H9 (cell line): ENCODE measurements at regions not wholly inside any gene's neighbourhood (a gene's known extent, or its start where the extent isn't known, plus 50 kb on each side); places are given as distances from the start of the nearest gene placed in this dataset.
A peak's percentile ranks its signal among the peaks of the same experiment; 100 is the strongest.

Experiments used
- DNase-seq: peaks from one replicate; pipeline ENCODE4 v3.0.0-alpha.2; 2017
- H2AFZ ChIP-seq: one replicate; pipeline ENCODE4 v1.6.1; 2013; ENCODE audit warnings: mild to moderate bottlenecking, low read length, control low read depth, moderate library complexity
- H2AK5ac ChIP-seq: 2 replicates; pipeline ENCODE4 v1.6.1; 2013; ENCODE audit warnings: low read length, control low read depth, mixed read lengths; ENCODE audit not compliant: insufficient read length
- H2BK120ac ChIP-seq: one replicate; pipeline ENCODE4 v1.6.1; 2013; ENCODE audit warnings: low read depth, mild to moderate bottlenecking, low read length, control low read depth, inconsistent platforms; ENCODE audit not compliant: poor library complexity, severe bottlenecking
- H2BK12ac ChIP-seq: 2 replicates; pipeline ENCODE4 v1.6.1; 2013; ENCODE audit warnings: low read length, control low read depth, mixed read lengths, low read depth; ENCODE audit not compliant: insufficient read length
- H2BK15ac ChIP-seq: 2 replicates; pipeline ENCODE4 v1.6.1; 2013; ENCODE audit warnings: low read depth, low read length, control low read depth
- H2BK20ac ChIP-seq: one replicate; pipeline ENCODE4 v1.6.1; 2013; ENCODE audit warnings: low read depth, mild to moderate bottlenecking, low read length, control low read depth, inconsistent platforms; ENCODE audit not compliant: poor library complexity, severe bottlenecking
- H2BK5ac ChIP-seq: 2 replicates; pipeline ENCODE4 v1.6.1; 2013; ENCODE audit warnings: low read length, control low read depth, mixed read lengths; ENCODE audit not compliant: insufficient read length
- H3K14ac ChIP-seq: 2 replicates; pipeline ENCODE4 v1.6.1; 2013; ENCODE audit warnings: low read length, control low read depth; ENCODE audit not compliant: insufficient read depth
- H3K18ac ChIP-seq: 2 replicates; pipeline ENCODE4 v1.6.1; 2013; ENCODE audit warnings: low read depth, mild to moderate bottlenecking, mixed read lengths, low read length, control low read depth; ENCODE audit not compliant: insufficient read length
- H3K23ac ChIP-seq: 2 replicates; pipeline ENCODE4 v1.6.1; 2013; ENCODE audit warnings: low read length, control low read depth, mixed read lengths, low read depth; ENCODE audit not compliant: insufficient read length
- H3K23me2 ChIP-seq: 2 replicates; pipeline ENCODE4 v1.6.1; 2013; ENCODE audit warnings: low read depth, mild to moderate bottlenecking, mixed read lengths, low read length, control low read depth; ENCODE audit not compliant: insufficient read length, poor library complexity, severe bottlenecking
- H3K27ac ChIP-seq: 2 replicates; pipeline ENCODE4 v1.5.1; 2013; ENCODE audit warnings: low read length, control low read depth, mixed read lengths, low read depth; ENCODE audit not compliant: insufficient read length
- H3K27me3 ChIP-seq: 2 replicates; pipeline ENCODE4 v1.6.1; 2013; ENCODE audit warnings: low read length, control low read depth, inconsistent platforms; ENCODE audit not compliant: insufficient read depth
- H3K4ac ChIP-seq: 2 replicates; pipeline ENCODE4 v1.6.1; 2013; ENCODE audit warnings: low read depth, mild to moderate bottlenecking, control low read depth, inconsistent platforms, low read length, moderate library complexity
- H3K4me1 ChIP-seq: 2 replicates; pipeline ENCODE4 v1.6.1; 2013; ENCODE audit warnings: low read length, control low read depth, inconsistent platforms; ENCODE audit not compliant: insufficient read depth
- H3K4me2 ChIP-seq: 2 replicates; pipeline ENCODE4 v1.6.1; 2013; ENCODE audit warnings: low read length, control low read depth, mixed read lengths; ENCODE audit not compliant: insufficient read length, insufficient read depth
- H3K56ac ChIP-seq: 2 replicates; pipeline ENCODE4 v1.6.1; 2013; ENCODE audit warnings: low read depth, mild to moderate bottlenecking, mixed read lengths, low read length, control low read depth; ENCODE audit not compliant: insufficient read length
- H3K79me1 ChIP-seq: 2 replicates; pipeline ENCODE4 v1.6.1; 2013; ENCODE audit warnings: low read depth, mild to moderate bottlenecking, moderate library complexity, low read length, control low read depth, inconsistent platforms; ENCODE audit not compliant: insufficient read depth, poor library complexity, severe bottlenecking
- H3K79me2 ChIP-seq: 2 replicates; pipeline ENCODE4 v1.6.1; 2013; ENCODE audit warnings: low read length, control low read depth, inconsistent platforms; ENCODE audit not compliant: insufficient read depth
- H3K9ac ChIP-seq: 2 replicates; pipeline ENCODE4 v1.6.1; 2013; ENCODE audit warnings: low read length, control low read depth, mixed read lengths; ENCODE audit not compliant: insufficient read length; ENCODE audit errors: extremely low read depth
- H3K9me3 ChIP-seq: one replicate; pipeline ENCODE4 v1.6.1; 2013; ENCODE audit warnings: low read depth, low read length, inconsistent platforms; ENCODE audit not compliant: control insufficient read depth
- H3T11ph ChIP-seq: one replicate; pipeline ENCODE4 v1.6.1; 2013; ENCODE audit warnings: mild to moderate bottlenecking, low read length, control low read depth, inconsistent platforms
- H4K20me1 ChIP-seq: one replicate; pipeline ENCODE4 v1.6.1; 2013; ENCODE audit not compliant: control insufficient read depth, insufficient read length, insufficient read depth
- H4K5ac ChIP-seq: 2 replicates; pipeline ENCODE4 v1.6.1; 2013; ENCODE audit warnings: low read depth, mild to moderate bottlenecking, mixed read lengths, low read length, control low read depth; ENCODE audit not compliant: insufficient read length
- H4K8ac ChIP-seq: replicated peaks from 2 replicates; pipeline ENCODE4 v1.6.1; 2013; ENCODE audit warnings: low read length, control low read depth, mixed read lengths, low read depth; ENCODE audit not compliant: insufficient read length
- H4K91ac ChIP-seq: 2 replicates; pipeline ENCODE4 v1.6.1; 2013; ENCODE audit warnings: low read depth, mild to moderate bottlenecking, moderate library complexity, mixed read lengths, low read length, control low read depth; ENCODE audit not compliant: insufficient read length
- H3K27ac Mint-ChIP-seq, 3 experiments: 2 replicates in 2 of 3; 3 replicates in 1 of 3; pipeline ENCODE4 v1.8.0; 2020 to 2021; ENCODE audit warnings: mixed read lengths in 3 of 3, mild to moderate bottlenecking in 1 of 3, moderate library complexity in 1 of 3
- H3K27me3 Mint-ChIP-seq: 2 replicates; pipeline ENCODE4 v1.8.0; 2021; ENCODE audit warnings: low read depth, mild to moderate bottlenecking, moderate library complexity, mixed read lengths
- H3K36me3 Mint-ChIP-seq, 3 experiments: 2 replicates in 2 of 3; 3 replicates in 1 of 3; pipeline ENCODE4 v1.8.0; 2020 to 2021; ENCODE audit warnings: low read depth in 3 of 3, mixed read lengths in 3 of 3; ENCODE audit not compliant: insufficient read depth in 1 of 3
- H3K4me1 Mint-ChIP-seq, 2 experiments: 2 replicates each; pipeline ENCODE4 v1.8.0; 2020; ENCODE audit warnings: mixed read lengths in 2 of 2
- H3K4me3 Mint-ChIP-seq, 2 experiments: 2 replicates in 1 of 2; 3 replicates in 1 of 2; pipeline ENCODE4 v1.8.0; 2020 to 2021; ENCODE audit warnings: mild to moderate bottlenecking in 2 of 2, mixed read lengths in 2 of 2, moderate library complexity in 1 of 2
- H3K9me3 Mint-ChIP-seq, 2 experiments: 2 replicates in 1 of 2; 3 replicates in 1 of 2; pipeline ENCODE4 v1.8.0; 2020; ENCODE audit warnings: mild to moderate bottlenecking in 2 of 2, mixed read lengths in 2 of 2, moderate library complexity in 1 of 2
- WGBS: extraction: QIAGEN DNeasy Blood & Tissue Kit; methylation state at CpG from one replicate; pipeline ENCODE4 v1.1.7; 2013; ENCODE audit warnings: missing lambda C conversion rate, low lambda C conversion rate, mixed read lengths; ENCODE audit not compliant: insufficient read length; ENCODE audit errors: extremely low coverage; 5-methylcytosine and 5-hydroxymethylcytosine counted together
- TF ChIP-seq, protein P1 (sequence below): fragments of 200-600 bp; sonication (generic); conservative IDR thresholded peaks from 3 replicates; pipeline ENCODE4 v1.8.0; 2021; ENCODE audit warnings: antibody characterized with exemption, mild to moderate bottlenecking

DNA sequence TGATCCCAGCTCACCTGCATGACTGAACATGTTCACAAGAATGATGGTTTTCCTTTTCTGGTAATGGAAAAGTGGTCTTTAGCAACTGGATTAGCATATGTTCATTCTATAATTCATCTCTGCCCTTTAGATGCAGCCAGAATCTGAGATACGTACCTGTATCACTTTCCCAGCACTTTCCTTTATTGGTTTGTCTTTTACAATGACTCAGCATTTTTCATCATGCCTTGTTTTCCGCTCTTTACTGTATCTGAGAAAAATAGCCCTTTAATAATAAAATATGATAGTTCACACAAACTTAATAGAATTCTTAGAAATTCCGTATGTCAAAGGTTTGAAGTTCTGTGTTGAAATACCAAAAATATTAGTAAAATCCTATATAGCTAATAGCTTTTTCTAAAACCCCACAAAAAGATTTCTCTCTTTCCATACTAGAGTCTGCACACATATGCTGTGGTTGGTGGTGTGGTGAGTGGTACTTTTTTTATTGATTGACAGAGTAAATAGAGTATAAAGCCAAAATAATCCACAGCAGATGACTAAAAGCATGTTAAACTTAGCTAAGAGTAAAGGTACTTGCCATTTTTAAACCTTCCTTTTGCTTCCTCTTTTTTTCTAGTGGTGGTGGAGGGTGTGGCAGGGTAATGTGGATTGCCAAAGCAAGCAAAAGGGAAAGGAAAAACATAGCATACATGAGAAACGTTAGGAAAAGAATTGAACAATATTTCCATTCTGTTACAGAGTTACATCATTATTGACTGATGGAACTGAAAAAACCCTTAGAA is 328.9 kb upstream of the RBMS3 start:
- no peak for DNase-seq
- no peak overlapping the region for H2AK5ac ChIP-seq

More for the DNA sequence above, 328.9 kb upstream of the RBMS3 start:
- Mint-ChIP-seq H3K36me3 (no peaks in the 10 kb centered on the region), H3K4me1 (peaks cover 0 to 6% of the 10 kb centered on the region in 2 experiments; a peak in 1 of 4 replicates), H3K4me3 (no peak overlapping the region), H3K27ac (peak overlapping the region in 1 of 3 experiments; percentile 10; a peak in 1 of 7 replicates), H3K9me3 (no peaks in the 10 kb centered on the region), H3K27me3 (no peaks in the 10 kb centered on the region)
- Histone ChIP-seq H3K9ac (no peak overlapping the region), H3K9me3 (no peaks in the 10 kb centered on the region), H3K56ac (no peak overlapping the region), H3K23ac (no peak overlapping the region), H3K4me1 (no peaks in the 10 kb centered on the region), H3K4me2 (no peak overlapping the region), H3K14ac (no peak overlapping the region), H3K79me2 (no peaks in the 10 kb centered on the region), H2BK5ac (no peak overlapping the region), H4K20me1 (no peaks in the 10 kb centered on the region), H4K5ac (no peak overlapping the region), H4K91ac (no peak overlapping the region), H3K27ac (no peak overlapping the region), H2BK12ac (no peak overlapping the region), H2BK20ac (no peak overlapping the region), H2AFZ (no peak overlapping the region), H3K18ac (no peak overlapping the region), H2BK15ac (no peak overlapping the region), H3K27me3 (no peaks in the 10 kb centered on the region), H3K79me1 (no peaks in the 10 kb centered on the region), H3T11ph (no peak overlapping the region), H4K8ac (no peak overlapping the region), H2BK120ac (no peak overlapping the region), H3K23me2 (no peaks in the 10 kb centered on the region), H3K4ac (no peak overlapping the region)
- no CpG with 5 or more reads among the region's 4 CpGs for WGBS
- TF ChIP-seq, protein P1, sequence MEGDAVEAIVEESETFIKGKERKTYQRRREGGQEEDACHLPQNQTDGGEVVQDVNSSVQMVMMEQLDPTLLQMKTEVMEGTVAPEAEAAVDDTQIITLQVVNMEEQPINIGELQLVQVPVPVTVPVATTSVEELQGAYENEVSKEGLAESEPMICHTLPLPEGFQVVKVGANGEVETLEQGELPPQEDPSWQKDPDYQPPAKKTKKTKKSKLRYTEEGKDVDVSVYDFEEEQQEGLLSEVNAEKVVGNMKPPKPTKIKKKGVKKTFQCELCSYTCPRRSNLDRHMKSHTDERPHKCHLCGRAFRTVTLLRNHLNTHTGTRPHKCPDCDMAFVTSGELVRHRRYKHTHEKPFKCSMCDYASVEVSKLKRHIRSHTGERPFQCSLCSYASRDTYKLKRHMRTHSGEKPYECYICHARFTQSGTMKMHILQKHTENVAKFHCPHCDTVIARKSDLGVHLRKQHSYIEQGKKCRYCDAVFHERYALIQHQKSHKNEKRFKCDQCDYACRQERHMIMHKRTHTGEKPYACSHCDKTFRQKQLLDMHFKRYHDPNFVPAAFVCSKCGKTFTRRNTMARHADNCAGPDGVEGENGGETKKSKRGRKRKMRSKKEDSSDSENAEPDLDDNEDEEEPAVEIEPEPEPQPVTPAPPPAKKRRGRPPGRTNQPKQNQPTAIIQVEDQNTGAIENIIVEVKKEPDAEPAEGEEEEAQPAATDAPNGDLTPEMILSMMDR: no peak; the same call in 2 of the 3 replicates
